Stomach smooth muscle (tissue), 2 donors: ENCODE measurements at regions not wholly inside any gene's neighbourhood (a gene's known extent, or its start where the extent isn't known, plus 50 kb on each side); places are given as distances from the start of the nearest gene placed in this dataset.

ENCODE experiments used
- H3K27ac ChIP-seq: one replicate; pipeline ENCODE4 v1.7.0; 2013; ENCODE audit warnings: mild to moderate bottlenecking, low read length, inconsistent platforms
- H3K27me3 ChIP-seq, 2 donors: one replicate each; pipeline ENCODE4 v1.7.0; 2013; ENCODE audit warnings: low read length in 2 of 2; ENCODE audit not compliant: insufficient read depth in 2 of 2, control insufficient read depth in 1 of 2
- H3K36me3 ChIP-seq, 2 donors: one replicate each; pipeline ENCODE4 v1.7.0; 2013; ENCODE audit warnings: low read length in 2 of 2; ENCODE audit not compliant: control insufficient read depth in 2 of 2, insufficient read depth in 2 of 2
- H3K4me1 ChIP-seq: one replicate; pipeline ENCODE4 v1.7.0; 2013; ENCODE audit warnings: low read length; ENCODE audit not compliant: control insufficient read depth, insufficient read depth
- H3K4me3 ChIP-seq, 2 donors: one replicate each; pipeline ENCODE4 v1.7.0; 2013; ENCODE audit warnings: low read length in 2 of 2
- H3K9ac ChIP-seq, 2 donors: one replicate each; pipeline ENCODE4 v1.7.0; 2013; ENCODE audit warnings: low read length in 2 of 2, mild to moderate bottlenecking in 1 of 2
- H3K9me3 ChIP-seq, 2 donors: one replicate each; pipeline ENCODE4 v1.7.0; 2013; ENCODE audit warnings: low read length in 2 of 2; ENCODE audit not compliant: control insufficient read depth in 2 of 2
- donor health status: healthy.
- donor health status: Pancreatic carcinoma.

GRCh38 chr1:81449786-81450185 lies 350.9 kb upstream of the ADGRL2 start:
- Histone ChIP-seq H3K4me1 (no peaks in the 10 kb centered on the region), H3K27ac (no peak overlapping the region), H3K27me3 (no peaks in the 10 kb centered on the region), H3K9ac (no peak overlapping the region), H3K4me3 (no peak overlapping the region), H3K36me3 (no peaks in the 10 kb centered on the region), H3K9me3 (no peaks in the 10 kb centered on the region)

- Histone ChIP-seq H3K27ac (no peak overlapping the region), H3K36me3 (no peaks in the 10 kb centered on the region), H3K9me3 (no peaks in the 10 kb centered on the region), H3K4me1 (no peaks in the 10 kb centered on the region), H3K4me3 (no peak overlapping the region), H3K9ac (no peak overlapping the region), H3K27me3 (no peaks in the 10 kb centered on the region)
Measured at GRCh38 chr1:81446000-81446669, 354.6 kb upstream of the ADGRL2 start.

GRCh38 chr1:81443288-81443687 lies 357.4 kb upstream of the ADGRL2 start:
- Histone ChIP-seq H3K9ac (no peak overlapping the region), H3K36me3 (no peaks in the 10 kb centered on the region), H3K27me3 (no peaks in the 10 kb centered on the region), H3K27ac (no peak overlapping the region), H3K4me3 (no peak overlapping the region), H3K9me3 (no peaks in the 10 kb centered on the region), H3K4me1 (no peaks in the 10 kb centered on the region)

GRCh38 chr1:81439046-81439823 lies 361.5 kb upstream of the ADGRL2 start:
- no peak overlapping the region for H3K4me3 ChIP-seq
- no peak overlapping the region for H3K27ac ChIP-seq
- no peaks in the 10 kb centered on the region for H3K27me3 ChIP-seq
- H3K9ac ChIP-seq: no peak overlapping the region
- H3K9me3 ChIP-seq: no peaks in the 10 kb centered on the region
- no peaks in the 10 kb centered on the region for H3K4me1 ChIP-seq
- no peaks in the 10 kb centered on the region for H3K36me3 ChIP-seq

GRCh38 chr1:81437649-81438048 lies 363.1 kb upstream of the ADGRL2 start:
- H3K27ac ChIP-seq: no peak overlapping the region

GRCh38 chr1:81437213-81437612 lies 363.5 kb upstream of the ADGRL2 start:
- Histone ChIP-seq H3K27ac (no peak overlapping the region), H3K4me1 (no peaks in the 10 kb centered on the region), H3K9ac (no peak overlapping the region)

More at GRCh38 chr1:81437649-81438048, 363.1 kb upstream of the ADGRL2 start:
- Histone ChIP-seq H3K27me3 (no peaks in the 10 kb centered on the region), H3K36me3 (no peaks in the 10 kb centered on the region), H3K4me1 (no peaks in the 10 kb centered on the region), H3K4me3 (no peak overlapping the region), H3K9me3 (no peaks in the 10 kb centered on the region), H3K9ac (no peak overlapping the region)

GRCh38 chr1:81435175-81435574 lies 365.6 kb upstream of the ADGRL2 start:
- Histone ChIP-seq H3K36me3 (no peaks in the 10 kb centered on the region), H3K4me1 (no peaks in the 10 kb centered on the region), H3K27ac (no peak overlapping the region), H3K27me3 (no peaks in the 10 kb centered on the region), H3K9me3 (no peaks in the 10 kb centered on the region), H3K9ac (no peak overlapping the region), H3K4me3 (no peak overlapping the region)

More at GRCh38 chr1:81437213-81437612, 363.5 kb upstream of the ADGRL2 start:
- Histone ChIP-seq H3K36me3 (no peaks in the 10 kb centered on the region), H3K4me3 (no peak overlapping the region), H3K9me3 (no peaks in the 10 kb centered on the region), H3K27me3 (no peaks in the 10 kb centered on the region)

- Histone ChIP-seq H3K4me1 (no peaks in the 10 kb centered on the region), H3K4me3 (no peak overlapping the region), H3K27me3 (no peaks in the 10 kb centered on the region), H3K9ac (no peak overlapping the region), H3K27ac (no peak overlapping the region), H3K9me3 (no peaks in the 10 kb centered on the region), H3K36me3 (no peaks in the 10 kb centered on the region)
Measured at GRCh38 chr1:81433676-81434075, 367.1 kb upstream of the ADGRL2 start.

- Histone ChIP-seq H3K27ac (no peak overlapping the region), H3K9me3 (no peaks in the 10 kb centered on the region), H3K27me3 (no peaks in the 10 kb centered on the region)
Measured at GRCh38 chr1:81432654-81433109, 368.1 kb upstream of the ADGRL2 start.

GRCh38 chr1:81432059-81432458 lies 368.7 kb upstream of the ADGRL2 start:
- Histone ChIP-seq H3K27me3 (no peaks in the 10 kb centered on the region), H3K36me3 (no peaks in the 10 kb centered on the region), H3K4me1 (no peaks in the 10 kb centered on the region), H3K9ac (no peak overlapping the region), H3K9me3 (no peaks in the 10 kb centered on the region), H3K27ac (no peak overlapping the region), H3K4me3 (no peak overlapping the region)

More at GRCh38 chr1:81432654-81433109, 368.1 kb upstream of the ADGRL2 start:
- Histone ChIP-seq H3K9ac (no peak overlapping the region), H3K4me1 (no peaks in the 10 kb centered on the region), H3K4me3 (no peak overlapping the region), H3K36me3 (no peaks in the 10 kb centered on the region)

- H3K36me3 ChIP-seq: no peaks in the 10 kb centered on the region
- no peaks in the 10 kb centered on the region for H3K27me3 ChIP-seq
- no peak overlapping the region for H3K9ac ChIP-seq
- no peaks in the 10 kb centered on the region for H3K4me1 ChIP-seq
- H3K9me3 ChIP-seq: no peaks in the 10 kb centered on the region
- no peak overlapping the region for H3K27ac ChIP-seq
- no peak overlapping the region for H3K4me3 ChIP-seq
Measured at GRCh38 chr1:81431624-81432000, 369.1 kb upstream of the ADGRL2 start.
